A549 (cell line): ENCODE measurements at regions not wholly inside any gene's neighbourhood (a gene's known extent, or its start where the extent isn't known, plus 50 kb on each side); places are given as distances from the start of the nearest gene placed in this dataset.

ENCODE experiments used
- ATAC-seq, 2 experiments: fragments of 200-7000 bp in 1 of 2; fragments of >200 bp in 1 of 2; cut with Nextera tagmentation in 1 of 2; cut with Tn5 transposase in 1 of 2; 3 replicates each; pipeline versions ENCODE4 v1.8.0 to v1.9.1; 2018 to 2020; ENCODE audit warnings: mild to moderate bottlenecking in 1 of 2, moderate library complexity in 1 of 2
- CTCF ChIA-PET: fragments of 300-600 bp; sonication (Branson Sonifier 250); formaldehyde crosslinking; extraction: SDS; loops from one replicate; lab custom pipeline; 2021; ENCODE audit warnings: antibody characterized with exemption, inconsistent platforms; lab: Yijun Ruan, JAX
- POLR2A ChIA-PET: fragments of 350-600 bp; formaldehyde crosslinking; extraction: SDS; loops from one replicate; lab custom pipeline; 2021; ENCODE audit warnings: antibody characterized with exemption, inconsistent platforms; lab: Yijun Ruan, JAX
- DNase-seq, 2 experiments: peaks; one replicate each; pipeline versions ENCODE4 v3.0.0 to v3.0.0-alpha.2; 2011 to 2016; ENCODE audit warnings: low read depth in 1 of 2, low spot score in 1 of 2
- FAIRE-seq: peaks from 2 replicates; lab custom pipeline; 2011; peaks lifted over from hg19 to GRCh38; lab: Jason Lieb, UNC
- H3K27ac ChIP-seq, 2 experiments: fragments of >200 bp; sonication (Bioruptor Twin); formaldehyde crosslinking; 3 replicates each; pipeline ENCODE4 v1.5.1; 2016 to 2017
- H3K4me1 ChIP-seq: fragments of >200 bp; sonication (Bioruptor Twin); formaldehyde crosslinking; 3 replicates; pipeline ENCODE4 v1.6.1; 2016
- H3K4me2 ChIP-seq: fragments of >200 bp; sonication (Bioruptor Twin); formaldehyde crosslinking; 3 replicates; pipeline ENCODE4 v1.6.1; 2016
- H3K4me3 ChIP-seq: fragments of >200 bp; sonication (Bioruptor Twin); formaldehyde crosslinking; 3 replicates; pipeline ENCODE4 v1.5.1; 2016
- H3K9me3 ChIP-seq: fragments of >200 bp; sonication (Bioruptor Twin); formaldehyde crosslinking; 3 replicates; pipeline ENCODE4 v1.6.1; 2016
- BHLHE40 ChIP-seq: IDR thresholded peaks from 2 replicates; pipeline ENCODE4 v1.6.1; 2012; ENCODE audit warnings: low read depth, low read length, inconsistent platforms
- CBX2 ChIP-seq: fragments of 200-600 bp; sonication (generic); IDR thresholded peaks from 2 replicates; pipeline ENCODE4 v1.6.1; 2016; ENCODE audit warnings: low read depth, mild to moderate bottlenecking, borderline replicate concordance
- CBX8 ChIP-seq: fragments of 200-600 bp; sonication (generic); IDR thresholded peaks from 2 replicates; pipeline ENCODE4 v1.6.1; 2016
- CEBPB ChIP-seq, 2 experiments: fragments of >200 bp in 1 of 2; sonication (Bioruptor Twin) in 1 of 2; formaldehyde crosslinking in 1 of 2; IDR thresholded peaks; 2 replicates each; pipeline ENCODE4 v1.6.1; 2012 to 2016
- CHD2 ChIP-seq: fragments of 150-350 bp; IDR thresholded peaks from 2 replicates; pipeline ENCODE4 v1.6.1; 2014; ENCODE audit warnings: low read length; ENCODE audit not compliant: partially characterized antibody
- E2F6 ChIP-seq: IDR thresholded peaks from 2 replicates; pipeline ENCODE4 v1.6.1; 2012; ENCODE audit warnings: low read depth, borderline replicate concordance
- FOSL2 ChIP-seq, 2 experiments: fragments of 450-650 bp in 1 of 2; fragments of >200 bp in 1 of 2; sonication (Bioruptor Twin) in 1 of 2; formaldehyde crosslinking; IDR thresholded peaks; 2 replicates each; pipeline versions ENCODE4 v1.5.0 to v1.6.1; 2016 to 2020; ENCODE audit warnings: mild to moderate bottlenecking in 1 of 2, moderate library complexity in 1 of 2
- GATA3 ChIP-seq: IDR thresholded peaks from 2 replicates; pipeline ENCODE4 v1.6.1; 2012; ENCODE audit warnings: borderline replicate concordance
- HES2 ChIP-seq: fragments of >200 bp; sonication (Bioruptor Twin); formaldehyde crosslinking; IDR thresholded peaks from 2 replicates; pipeline ENCODE4 v1.6.1; 2016
- HOXA7 ChIP-seq: fragments of 250-450 bp; sonication (Bioruptor Pico); IDR thresholded peaks from 2 replicates; pipeline ENCODE4 v1.5.0; 2020; ENCODE audit warnings: mild to moderate bottlenecking, moderate library complexity
- HOXB13 ChIP-seq: fragments of 250-450 bp; sonication (Bioruptor Pico); IDR thresholded peaks from 2 replicates; pipeline ENCODE4 v1.5.0; 2020; ENCODE audit warnings: low read depth, mild to moderate bottlenecking, moderate library complexity
- JUNB ChIP-seq: fragments of >200 bp; sonication (Bioruptor Twin); formaldehyde crosslinking; IDR thresholded peaks from 2 replicates; pipeline ENCODE4 v1.6.1; 2016
- KDM5A ChIP-seq: fragments of 200-600 bp; sonication (generic); IDR thresholded peaks from 2 replicates; pipeline ENCODE4 v1.6.1; 2016; ENCODE audit warnings: antibody characterized with exemption, mild to moderate bottlenecking
- MAFK ChIP-seq: fragments of 450-650 bp; IDR thresholded peaks from 2 replicates; pipeline ENCODE4 v1.6.1; 2014; ENCODE audit not compliant: partially characterized antibody
- MYC ChIP-seq: IDR thresholded peaks from 2 replicates; pipeline ENCODE4 v1.6.1; 2012; ENCODE audit warnings: mild to moderate bottlenecking, inconsistent platforms, low read length, improper control_type of control experiment, borderline replicate concordance
- NFE2L2 ChIP-seq: fragments of 150-350 bp; conservative IDR thresholded peaks from 2 replicates; pipeline ENCODE4 v1.6.1; 2014; ENCODE audit warnings: low read length
- NR3C1 ChIP-seq: fragments of >200 bp; sonication (Bioruptor Twin); formaldehyde crosslinking; IDR thresholded peaks from 3 replicates; pipeline ENCODE4 v1.6.1; 2017
- PHF8 ChIP-seq: fragments of 200-600 bp; sonication (generic); IDR thresholded peaks from 2 replicates; pipeline ENCODE4 v1.6.1; 2016; ENCODE audit warnings: low read depth, mild to moderate bottlenecking, antibody characterized with exemption, moderate library complexity, borderline replicate concordance
- POLR2A ChIP-seq: IDR thresholded peaks from 2 replicates; pipeline ENCODE4 v1.6.1; 2012; ENCODE audit warnings: mild to moderate bottlenecking, low read length
- REST ChIP-seq: fragments of 200-600 bp; sonication (generic); IDR thresholded peaks from 2 replicates; pipeline ENCODE4 v1.6.1; 2016; ENCODE audit warnings: antibody characterized with exemption, mild to moderate bottlenecking, moderate library complexity
- RFX5 ChIP-seq: fragments of 450-650 bp; IDR thresholded peaks from 2 replicates; pipeline ENCODE4 v1.7.1; 2014; ENCODE audit warnings: antibody characterized with exemption, mild to moderate bottlenecking, moderate library complexity
- SMC3 ChIP-seq: fragments of >200 bp; sonication (Bioruptor Twin); formaldehyde crosslinking; IDR thresholded peaks from 3 replicates; pipeline ENCODE4 v1.6.1; 2018; ENCODE audit warnings: inconsistent platforms
- SREBF2 ChIP-seq: fragments of 450-650 bp; IDR thresholded peaks from 2 replicates; pipeline ENCODE4 v1.6.1; 2014; ENCODE audit warnings: mild to moderate bottlenecking, moderate library complexity
- TP53 ChIP-seq: fragments of 250-450 bp; sonication (Bioruptor Pico); IDR thresholded peaks from 2 replicates; pipeline ENCODE4 v1.5.0; 2021; ENCODE audit warnings: mild to moderate bottlenecking, moderate library complexity
- ZC3H11A ChIP-seq: fragments of 450-650 bp; IDR thresholded peaks from 2 replicates; pipeline ENCODE4 v1.6.1; 2014; ENCODE audit warnings: antibody characterized with exemption, mild to moderate bottlenecking
- ZFP36 ChIP-seq: fragments of 450-650 bp; IDR thresholded peaks from 2 replicates; pipeline ENCODE4 v1.6.1; 2014; ENCODE audit warnings: borderline replicate concordance; ENCODE audit not compliant: partially characterized antibody
- ZNF302 ChIP-seq: fragments of 250-450 bp; sonication (Bioruptor Pico); IDR thresholded peaks from 2 replicates; pipeline ENCODE4 v1.9.0; 2021; ENCODE audit warnings: inconsistent platforms, mild to moderate bottlenecking, moderate library complexity
- ZSCAN20 ChIP-seq: fragments of 250-450 bp; sonication (Bioruptor Pico); IDR thresholded peaks from 2 replicates; pipeline ENCODE4 v1.8.0; 2022; ENCODE audit warnings: mild to moderate bottlenecking, moderate library complexity
- WGBS: methylation state at CpG from one replicate; pipeline ENCODE4 v1.1.6; 2017; ENCODE audit errors: missing lambda C conversion rate; 5-methylcytosine and 5-hydroxymethylcytosine counted together
- TF ChIP-seq, protein P1 (sequence below): fragments of 450-650 bp; IDR thresholded peaks from 2 replicates; pipeline ENCODE4 v1.6.1; 2014; ENCODE audit warnings: antibody characterized with exemption

DNA sequence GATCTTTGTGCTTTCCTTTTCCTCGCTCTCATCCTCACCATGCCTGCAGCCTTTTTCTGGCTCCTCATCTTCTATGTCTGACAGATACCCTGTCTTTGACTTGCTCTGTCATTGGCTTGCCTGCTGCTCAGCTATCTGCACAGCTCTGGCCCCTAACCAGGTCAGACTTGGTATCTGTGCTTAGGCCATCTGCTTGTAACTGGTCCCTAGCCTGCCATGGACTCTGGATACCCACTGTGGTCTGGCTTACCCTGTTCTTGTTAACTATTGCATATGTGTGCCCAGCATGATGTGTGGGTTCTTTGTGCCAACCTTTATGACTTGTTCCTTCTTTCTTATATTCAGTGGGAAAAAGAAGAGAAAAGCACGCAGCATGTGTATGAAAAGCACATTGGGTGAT, 109.7 kb upstream of the ROPN1 start:
- CTCF ChIA-PET = no interaction called here
- POLR2A ChIA-PET = no interaction called here

GRCh38 chr3:124107104-124107890, 115.4 kb upstream of the ROPN1 start:
- H3K4me2 ChIP-seq = no peak overlapping the region
- H3K4me3 ChIP-seq = no peak overlapping the region
- 0 out of 6 replicates have a peak, but pooled peaks of 1 of the 2 experiments have one; percentile 34 for ATAC-seq
- POLR2A ChIA-PET = no interaction called here
- TF ChIP-seq CBX8 (no peak), BHLHE40 (no peak), HOXA7 (CRISPR knock-in tag) (no peak), SREBF2 (no peak), CHD2 (no peak), CEBPB (IDR thresholded peaks at IDR 0.05) (no peak), CBX2 (no peak), SMC3 (no peak), JUNB (no peak), ZSCAN20 (CRISPR knock-in tag) (no peak), ZC3H11A (no peak), MAFK (no peak), RFX5 (no peak)
- TF ChIP-seq, protein P1, sequence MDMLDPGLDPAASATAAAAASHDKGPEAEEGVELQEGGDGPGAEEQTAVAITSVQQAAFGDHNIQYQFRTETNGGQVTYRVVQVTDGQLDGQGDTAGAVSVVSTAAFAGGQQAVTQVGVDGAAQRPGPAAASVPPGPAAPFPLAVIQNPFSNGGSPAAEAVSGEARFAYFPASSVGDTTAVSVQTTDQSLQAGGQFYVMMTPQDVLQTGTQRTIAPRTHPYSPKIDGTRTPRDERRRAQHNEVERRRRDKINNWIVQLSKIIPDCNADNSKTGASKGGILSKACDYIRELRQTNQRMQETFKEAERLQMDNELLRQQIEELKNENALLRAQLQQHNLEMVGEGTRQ = no peak
- TF ChIP-seq, all 56 proteins: peak for 0
- CTCF ChIA-PET = interaction anchor here (0.7 to 1.4 kb wide), 5 partner anchors 17 to 361 kb away, joined by 3 to 4 read pairs (median 3); no protein-coding TSS in a partner anchor
- WGBS = 6% methylated on average over 4 of the region's 4 CpGs
- no peak for FAIRE-seq
- Histone ChIP-seq H3K27ac (no peak overlapping the region), H3K9me3 (no peaks in the 10 kb centered on the region), H3K4me1 (no peaks in the 10 kb centered on the region)
- no peak for DNase-seq

More for the DNA sequence above, 109.7 kb upstream of the ROPN1 start:
- H3K4me2 ChIP-seq = no peak overlapping the region
- no peak for DNase-seq
- no peak for ATAC-seq
- TF ChIP-seq JUNB = no peak
- TF ChIP-seq ZC3H11A = no peak
- TF ChIP-seq CEBPB (IDR thresholded peaks at IDR 0.05) = no peak
- TF ChIP-seq POLR2A = no peak
- TF ChIP-seq HES2 = no peak
- no peak for TF ChIP-seq NFE2L2
- TF ChIP-seq NR3C1 = no peak
- no peak for TF ChIP-seq FOSL2 (IDR thresholded peaks at IDR 0.05)
- no peak for TF ChIP-seq FOSL2 (CRISPR knock-in tag; IDR thresholded peaks at IDR 0.05)
- no peak for TF ChIP-seq RFX5
- TF ChIP-seq GATA3 = no peak
- no peak for TF ChIP-seq ZNF302 (CRISPR knock-in tag)
- TF ChIP-seq MYC = no peak
- TF ChIP-seq KDM5A = no peak
- TF ChIP-seq HOXB13 (CRISPR knock-in tag) = no peak
- no peak for TF ChIP-seq E2F6
- TF ChIP-seq, all 56 proteins: peak for 0
- no peak for FAIRE-seq
- WGBS = 7% methylated on average over 2 of the region's 2 CpGs
- H3K4me3 ChIP-seq = no peak overlapping the region
- no peaks in the 10 kb centered on the region for H3K9me3 ChIP-seq
- no peak overlapping the region for H3K27ac ChIP-seq
- no peaks in the 10 kb centered on the region for H3K4me1 ChIP-seq

DNA sequence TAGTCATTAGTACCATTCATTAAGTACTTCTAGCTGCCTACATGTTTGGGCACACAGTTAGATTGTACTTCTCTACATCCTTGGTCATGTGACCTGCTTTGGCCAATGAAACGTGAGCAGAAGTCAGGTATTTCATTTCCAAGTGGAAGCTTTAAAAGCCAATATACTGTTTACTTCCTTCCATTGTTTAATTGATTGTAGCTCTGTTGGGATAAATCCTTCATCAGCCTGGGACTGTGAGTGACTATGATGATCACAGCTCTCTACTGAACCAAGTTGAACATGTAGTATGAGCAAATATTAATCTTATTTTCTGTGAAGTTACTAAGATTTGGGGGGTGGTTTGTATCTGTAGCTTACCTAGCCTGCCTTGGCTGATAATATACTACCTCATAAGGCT, 116.5 kb upstream of the ROPN1 start:
- no peak overlapping the region for H3K27ac ChIP-seq
- 0% methylated on average over 1 of the region's 1 CpG for WGBS
- no peak for FAIRE-seq
- CTCF ChIA-PET = no interaction called here
- TF ChIP-seq REST (no peak), E2F6 (no peak), NR3C1 (no peak), ZNF302 (CRISPR knock-in tag) (no peak), FOSL2 (IDR thresholded peaks at IDR 0.05) (no peak), FOSL2 (CRISPR knock-in tag; IDR thresholded peaks at IDR 0.05) (no peak), ZFP36 (no peak), HES2 (no peak), CBX8 (no peak), TP53 (CRISPR knock-in tag) (no peak), PHF8 (no peak)
- H3K4me2 ChIP-seq = no peak overlapping the region
- H3K9me3 ChIP-seq = no peaks in the 10 kb centered on the region
- no peak for DNase-seq
- no peak overlapping the region for H3K4me3 ChIP-seq
- no peak for ATAC-seq
- no peaks in the 10 kb centered on the region for H3K4me1 ChIP-seq
- POLR2A ChIA-PET = no interaction called here
